HFFc6 (cell line): ENCODE measurements at regions not wholly inside any gene's neighbourhood (a gene's known extent, or its start where the extent isn't known, plus 50 kb on each side); places are given as distances from the start of the nearest gene placed in this dataset.
A peak's percentile ranks its signal among the peaks of the same experiment; 100 is the strongest.

Experiments used
- DNase-seq: peaks from one replicate; pipeline ENCODE4 v3.0.0-alpha.2; 2018
- H3K27ac Mint-ChIP-seq: 2 replicates; pipeline ENCODE4 v1.8.0; 2020; ENCODE audit warnings: mild to moderate bottlenecking, mixed read lengths
- H3K27me3 Mint-ChIP-seq: 2 replicates; pipeline ENCODE4 v1.8.0; 2021; ENCODE audit warnings: mild to moderate bottlenecking, moderate library complexity, mixed read lengths; ENCODE audit not compliant: insufficient read depth
- H3K36me3 Mint-ChIP-seq: 2 replicates; pipeline ENCODE4 v1.8.0; 2021; ENCODE audit warnings: low read depth, mixed read lengths
- H3K4me1 Mint-ChIP-seq: 2 replicates; pipeline ENCODE4 v1.8.0; 2020; ENCODE audit warnings: low read depth, mixed read lengths
- H3K4me3 Mint-ChIP-seq: 2 replicates; pipeline ENCODE4 v1.8.0; 2020; ENCODE audit warnings: mild to moderate bottlenecking, moderate library complexity, mixed read lengths
- H3K9me3 Mint-ChIP-seq: 2 replicates; pipeline ENCODE4 v1.8.0; 2020; ENCODE audit warnings: mild to moderate bottlenecking, mixed read lengths
- TF ChIP-seq, protein P1 (sequence below): fragments of 200-600 bp; sonication (generic); IDR thresholded peaks from 2 replicates; pipeline ENCODE4 v1.5.0; 2021; ENCODE audit warnings: antibody characterized with exemption, mild to moderate bottlenecking

DNA sequence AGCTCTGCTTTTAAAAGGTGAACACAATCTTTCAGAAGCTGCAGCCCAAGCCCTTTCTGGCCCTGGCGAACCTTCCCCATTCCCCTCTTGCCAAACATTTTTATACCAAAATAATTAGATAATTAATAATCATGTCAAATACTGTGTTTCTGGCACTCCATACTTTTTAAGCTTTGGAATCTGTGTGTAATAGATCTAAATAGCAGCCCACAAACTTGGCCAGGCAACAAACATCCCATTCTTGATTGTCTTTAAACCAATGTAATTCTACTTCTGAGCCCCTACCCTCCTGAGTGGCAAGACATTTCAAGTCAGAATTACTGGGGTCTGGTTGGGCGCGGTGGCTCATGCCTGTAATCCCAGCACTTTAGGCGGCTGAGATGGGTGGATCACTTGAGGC lies 137.7 kb downstream of the NAV1 start:
- no peaks in the 10 kb centered on the region for H3K9me3 Mint-ChIP-seq
- peak overlapping the region; percentile 72 for H3K27ac Mint-ChIP-seq
- no peaks in the 10 kb centered on the region for H3K27me3 Mint-ChIP-seq
- H3K36me3 Mint-ChIP-seq = peaks cover 28% of the 10 kb centered on the region
- TF ChIP-seq, protein P1, sequence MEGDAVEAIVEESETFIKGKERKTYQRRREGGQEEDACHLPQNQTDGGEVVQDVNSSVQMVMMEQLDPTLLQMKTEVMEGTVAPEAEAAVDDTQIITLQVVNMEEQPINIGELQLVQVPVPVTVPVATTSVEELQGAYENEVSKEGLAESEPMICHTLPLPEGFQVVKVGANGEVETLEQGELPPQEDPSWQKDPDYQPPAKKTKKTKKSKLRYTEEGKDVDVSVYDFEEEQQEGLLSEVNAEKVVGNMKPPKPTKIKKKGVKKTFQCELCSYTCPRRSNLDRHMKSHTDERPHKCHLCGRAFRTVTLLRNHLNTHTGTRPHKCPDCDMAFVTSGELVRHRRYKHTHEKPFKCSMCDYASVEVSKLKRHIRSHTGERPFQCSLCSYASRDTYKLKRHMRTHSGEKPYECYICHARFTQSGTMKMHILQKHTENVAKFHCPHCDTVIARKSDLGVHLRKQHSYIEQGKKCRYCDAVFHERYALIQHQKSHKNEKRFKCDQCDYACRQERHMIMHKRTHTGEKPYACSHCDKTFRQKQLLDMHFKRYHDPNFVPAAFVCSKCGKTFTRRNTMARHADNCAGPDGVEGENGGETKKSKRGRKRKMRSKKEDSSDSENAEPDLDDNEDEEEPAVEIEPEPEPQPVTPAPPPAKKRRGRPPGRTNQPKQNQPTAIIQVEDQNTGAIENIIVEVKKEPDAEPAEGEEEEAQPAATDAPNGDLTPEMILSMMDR = no peak
- peak overlapping the region; percentile 60; the same call in 1 of the 2 replicates for H3K4me3 Mint-ChIP-seq
- no peak for DNase-seq
- H3K4me1 Mint-ChIP-seq = peaks cover 81% of the 10 kb centered on the region

DNA sequence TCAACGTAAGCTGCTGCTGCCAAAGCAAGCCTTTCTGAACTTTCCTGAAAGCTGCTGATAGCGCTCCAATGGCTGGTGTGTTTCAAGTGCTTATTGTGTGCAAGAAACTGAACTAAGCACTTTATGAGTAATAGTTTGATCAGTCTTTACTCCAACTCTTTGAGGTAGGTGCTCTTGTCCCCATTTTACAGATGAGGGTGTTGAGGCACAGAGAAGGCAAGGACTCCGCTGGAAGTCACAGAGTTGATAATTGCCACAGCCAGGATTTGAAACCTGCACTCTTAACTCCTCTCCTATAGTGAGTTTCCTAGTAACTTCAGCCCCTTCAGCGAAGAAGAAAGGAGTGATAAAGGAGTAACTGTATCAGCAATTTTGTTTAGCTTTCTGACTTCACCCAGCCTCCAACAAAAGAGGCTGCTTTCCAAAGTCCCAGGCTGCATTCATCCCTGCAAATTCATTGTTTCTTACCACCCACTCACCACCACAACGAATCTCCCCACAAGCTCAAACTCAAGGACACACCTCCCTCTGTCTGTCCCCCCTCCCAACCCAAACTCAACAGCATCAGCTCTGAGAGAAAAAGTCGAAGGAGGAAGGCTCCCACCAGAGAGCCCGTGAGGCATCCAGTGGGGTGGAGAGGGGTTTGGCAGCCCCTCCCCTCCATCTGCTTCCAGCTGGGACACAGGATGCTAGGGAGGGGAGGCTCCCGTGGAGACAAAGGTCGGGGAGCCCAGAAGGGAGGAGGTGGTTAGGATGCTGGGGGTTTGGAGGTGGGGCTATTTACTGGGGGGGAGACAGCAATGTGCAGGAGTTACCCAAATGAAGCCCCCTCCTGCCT lies 139.6 kb downstream of the NAV1 start:
- Mint-ChIP-seq H3K4me3 (no peak overlapping the region), H3K9me3 (no peaks in the 10 kb centered on the region), H3K4me1 (peaks cover 75% of the 10 kb centered on the region), H3K27ac (0 out of 2 replicates have a peak overlapping the region, but pooled peaks have one; percentile 21), H3K36me3 (peaks cover 21% of the 10 kb centered on the region), H3K27me3 (no peaks in the 10 kb centered on the region)
- TF ChIP-seq, protein P1 = no peak
- DNase-seq = no peak

DNA sequence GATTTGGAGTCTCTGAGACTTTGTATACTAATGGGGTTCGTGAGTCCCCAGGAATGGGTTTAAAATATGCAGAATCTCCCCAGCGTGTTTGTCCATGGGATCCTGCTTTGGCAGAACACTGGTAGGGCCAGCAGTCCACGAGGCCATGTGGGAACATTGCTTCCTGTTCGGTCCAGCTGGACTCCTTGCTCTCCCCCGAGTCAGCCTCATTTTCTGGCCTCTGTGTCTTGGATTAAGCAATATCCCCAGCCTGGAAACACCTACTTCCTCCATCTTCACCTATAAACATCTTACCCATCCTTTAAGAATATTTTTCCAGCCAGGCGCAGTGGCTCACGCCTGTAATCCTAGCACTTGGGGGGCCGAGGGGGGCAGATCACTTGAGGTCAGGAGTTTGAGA lies 142.4 kb downstream of the NAV1 start:
- no peak for DNase-seq
- peaks cover 1% of the 10 kb centered on the region; the same call in 1 of the 2 replicates for H3K27me3 Mint-ChIP-seq
- H3K4me3 Mint-ChIP-seq = no peak overlapping the region; the same call in 1 of the 2 replicates
- peaks cover 17% of the 10 kb centered on the region for H3K36me3 Mint-ChIP-seq
- H3K27ac Mint-ChIP-seq = no peak overlapping the region
- no peaks in the 10 kb centered on the region for H3K9me3 Mint-ChIP-seq
- H3K4me1 Mint-ChIP-seq = peaks cover 66% of the 10 kb centered on the region
- TF ChIP-seq, protein P1 = no peak

DNA sequence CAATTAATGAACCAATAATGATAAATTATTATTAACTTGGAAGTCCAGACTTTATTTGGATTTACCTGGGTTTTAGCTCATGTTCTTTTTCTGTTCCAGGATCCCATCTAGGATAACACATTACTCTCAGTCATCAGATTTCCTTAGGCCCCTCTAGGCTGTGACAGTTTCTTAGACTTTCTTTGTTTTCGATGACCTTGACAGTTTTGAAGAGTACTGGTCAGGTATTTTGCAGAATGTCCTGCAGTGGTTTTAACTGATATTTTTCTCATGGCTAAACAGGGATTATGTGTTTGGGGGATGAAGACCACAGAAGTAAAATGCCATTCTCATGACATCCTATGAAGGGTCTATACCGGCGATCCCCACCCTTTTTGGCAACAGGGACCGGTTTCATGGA lies 144.0 kb downstream of the NAV1 start:
- Mint-ChIP-seq H3K27me3 (peaks cover 1% of the 10 kb centered on the region; the same call in 1 of the 2 replicates), H3K9me3 (no peaks in the 10 kb centered on the region), H3K36me3 (peaks cover 17% of the 10 kb centered on the region), H3K27ac (no peak overlapping the region), H3K4me1 (peaks cover 73% of the 10 kb centered on the region), H3K4me3 (no peak overlapping the region)
- no peak for DNase-seq
- TF ChIP-seq, protein P1 = no peak

DNA sequence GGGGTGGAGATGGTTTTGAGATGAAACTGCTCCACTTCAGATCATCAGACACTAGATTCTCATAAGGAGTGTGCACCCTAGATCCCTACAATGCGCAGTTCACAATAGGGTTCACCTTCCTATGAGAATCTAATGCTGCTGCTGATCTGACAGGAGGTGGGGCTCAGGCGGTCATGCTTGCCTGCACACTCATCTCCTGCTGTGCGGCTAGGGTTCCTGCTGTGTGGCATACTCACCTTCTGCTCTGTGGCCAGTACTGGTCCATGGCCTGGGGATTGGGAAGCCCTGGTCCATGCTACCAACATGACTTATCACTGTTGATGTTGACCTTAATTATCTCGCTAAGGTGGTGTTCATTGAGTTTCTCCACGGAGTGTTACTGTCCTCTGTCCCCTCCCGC lies 144.5 kb downstream of the NAV1 start:
- DNase-seq = no peak

More for the DNA sequence above, 144.5 kb downstream of the NAV1 start:
- H3K27ac Mint-ChIP-seq = no peak overlapping the region
- peaks cover 1% of the 10 kb centered on the region; the same call in 1 of the 2 replicates for H3K27me3 Mint-ChIP-seq
- H3K36me3 Mint-ChIP-seq = peaks cover 17% of the 10 kb centered on the region
- H3K4me1 Mint-ChIP-seq = peaks cover 69% of the 10 kb centered on the region
- no peak overlapping the region for H3K4me3 Mint-ChIP-seq
- TF ChIP-seq, protein P1 = no peak
- H3K9me3 Mint-ChIP-seq = no peaks in the 10 kb centered on the region
